ENCODE measurements at regions not wholly inside any gene's neighbourhood (a gene's known extent, or its start where the extent isn't known, plus 50 kb on each side); places are given as distances from the start of the nearest gene placed in this dataset.

GRCh38 chr12:85394809-85395208 lies 114.8 kb downstream of the ALX1 start (continued):
- TF ChIP-seq KLF1 (tag; IDR thresholded peaks at IDR 0.05) (no peak), SLC30A9 (CRISPR knock-in tag; IDR thresholded peaks at IDR 0.05) (no peak), ZKSCAN8 (CRISPR knock-in tag; IDR thresholded peaks at IDR 0.05) (no peak)

GRCh38 chr12:85405262-85405661 lies 125.2 kb downstream of the ALX1 start:
- intact Hi-C loops (cut with micrococcal nuclease) = no loop called here
- H3K9me3 ChIP-seq (replicated peaks; ENCODE audit: control insufficient read depth, insufficient read depth, low read depth, low read length) = no peaks in the 10 kb centered on the region; the same call in 1 of the 2 replicates
- no peaks in the 10 kb centered on the region for H3K4me1 ChIP-seq (replicated peaks in 1 of 2; ENCODE audit: control insufficient read depth in 2 of 2, insufficient read depth in 2 of 2, low read length in 2 of 2)
- no peaks in the 10 kb centered on the region for H4K20me1 ChIP-seq (replicated peaks; ENCODE audit: control insufficient read depth, insufficient read depth, low read length)
- DNase-seq (ENCODE audit: extremely low read depth in 1 of 4, low spot score in 3 of 4) (no peak), ATAC-seq (no peak), FAIRE-seq (no peak)
- H3K4me2 ChIP-seq (ENCODE audit: insufficient read depth, low read length) = no peak overlapping the region
- H3K36me3 ChIP-seq (ENCODE audit: control insufficient read depth, insufficient read depth, low read length) = no peaks in the 10 kb centered on the region
- WGBS (ENCODE audit: insufficient coverage, low coverage, missing lambda C conversion rate) = 0% methylated on average over 5 of the region's 5 CpGs
- POLR2A ChIA-PET = no interaction called here
- in situ Hi-C loops (cut with MboI) = no loop called here
- H3K4me3 ChIP-seq = no peak overlapping the region
- no peaks in the 10 kb centered on the region for H3K79me2 ChIP-seq (ENCODE audit: control insufficient read depth, insufficient read depth, low read length)
- BruUV-seq (replicated peaks) = no TSS peak
- no peaks in the 10 kb centered on the region for H3K9me1 ChIP-seq (ENCODE audit: control insufficient read depth, insufficient read depth, low read length)
- no peak for TF ChIP-seq CBFA2T2 (conservative IDR thresholded peaks at IDR 0.05)
- TF ChIP-seq ZC3H11A (IDR thresholded peaks at IDR 0.05; ENCODE audit: low read depth, low read length) = no peak
- no peak for TF ChIP-seq CHD2 (IDR thresholded peaks at IDR 0.05; ENCODE audit: low read depth, low read length)
- TF ChIP-seq ZNF584 (CRISPR knock-in tag; IDR thresholded peaks at IDR 0.05; ENCODE audit: low read depth) = no peak
- no peak for TF ChIP-seq ZNF586 (CRISPR knock-in tag; conservative IDR thresholded peaks at IDR 0.05)
- no peak for TF ChIP-seq BMI1 (IDR thresholded peaks at IDR 0.05; ENCODE audit: low read length)
- no peak overlapping the region for H3K27ac ChIP-seq (ENCODE audit: extremely low read depth, low read depth, low read length)
- H3K9ac ChIP-seq (ENCODE audit: insufficient read depth in 1 of 2, low read depth in 2 of 2, low read length in 2 of 2) = no peak overlapping the region
- CTCF ChIA-PET (ENCODE audit: low intra/inter-chr PET ratio) = no interaction called here
- H2AFZ ChIP-seq (ENCODE audit: low read depth, low read length) = no peak overlapping the region
- no peaks in the 10 kb centered on the region for H3K27me3 ChIP-seq (ENCODE audit: control insufficient read depth in 2 of 2, insufficient read depth in 2 of 2, low read length in 2 of 2)

All from K562 (cell line).